Memory B cell (primary cell): ENCODE measurements at regions not wholly inside any gene's neighbourhood (a gene's known extent, or its start where the extent isn't known, plus 50 kb on each side); places are given as distances from the start of the nearest gene placed in this dataset.
"Not testable (repeated sequence)": the region's sequence is repeated elsewhere in the genome, so short reads cannot be mapped to it uniquely, and the experiment has no call there.

Experiments
- ATAC-seq: fragments of 150-1000 bp; cut with Tn5 transposase; 2 replicates; pipeline ENCODE4 v1.10.0; 2021; ENCODE audit warnings: low read depth, mild to moderate bottlenecking, moderate library complexity
- DNase-seq, 2 donors: peaks; one replicate each; pipeline ENCODE4 v3.0.0; 2022; ENCODE audit warnings: low spot score in 2 of 2
- H3K27ac Mint-ChIP-seq: one replicate; pipeline ENCODE4 v1.8.0; 2022; ENCODE audit warnings: mild to moderate bottlenecking, moderate library complexity, mixed read lengths
- H3K27me3 Mint-ChIP-seq: one replicate; pipeline ENCODE4 v1.8.0; 2022; ENCODE audit warnings: mixed read lengths
- H3K36me3 Mint-ChIP-seq: one replicate; pipeline ENCODE4 v1.8.0; 2022; ENCODE audit warnings: mild to moderate bottlenecking, mixed read lengths
- H3K4me1 Mint-ChIP-seq: one replicate; pipeline ENCODE4 v1.8.0; 2022; ENCODE audit warnings: mixed read lengths
- H3K4me3 Mint-ChIP-seq: one replicate; pipeline ENCODE4 v1.8.0; 2022; ENCODE audit warnings: mild to moderate bottlenecking, moderate library complexity, mixed read lengths
- H3K9me3 Mint-ChIP-seq: one replicate; pipeline ENCODE4 v1.8.0; 2022; ENCODE audit warnings: mixed read lengths

DNA sequence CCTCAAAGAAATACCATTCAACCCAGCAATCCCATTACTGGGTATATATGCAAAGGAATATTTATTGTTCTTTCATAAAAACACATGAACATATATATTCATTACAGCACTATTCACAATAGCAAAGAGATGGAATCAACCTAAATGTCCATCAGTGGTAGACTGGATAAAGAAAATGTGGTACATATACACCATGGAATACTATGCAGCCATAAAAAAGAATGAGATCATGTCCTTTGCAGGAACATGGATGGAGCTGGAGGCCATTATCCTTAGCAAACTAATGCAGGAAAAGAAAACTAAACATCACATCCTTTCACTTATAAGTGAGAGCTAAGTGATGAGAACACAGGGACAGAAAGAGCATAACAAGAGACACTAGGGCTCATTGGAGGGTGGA lies 142.7 kb upstream of the THY1 start:
- H3K27ac Mint-ChIP-seq, H3K36me3 Mint-ChIP-seq, H3K4me3 Mint-ChIP-seq, H3K27me3 Mint-ChIP-seq, H3K4me1 Mint-ChIP-seq, DNase-seq, ATAC-seq: not testable (repeated sequence)
- H3K9me3 Mint-ChIP-seq: peaks cover 13% of the 10 kb centered on the region

DNA sequence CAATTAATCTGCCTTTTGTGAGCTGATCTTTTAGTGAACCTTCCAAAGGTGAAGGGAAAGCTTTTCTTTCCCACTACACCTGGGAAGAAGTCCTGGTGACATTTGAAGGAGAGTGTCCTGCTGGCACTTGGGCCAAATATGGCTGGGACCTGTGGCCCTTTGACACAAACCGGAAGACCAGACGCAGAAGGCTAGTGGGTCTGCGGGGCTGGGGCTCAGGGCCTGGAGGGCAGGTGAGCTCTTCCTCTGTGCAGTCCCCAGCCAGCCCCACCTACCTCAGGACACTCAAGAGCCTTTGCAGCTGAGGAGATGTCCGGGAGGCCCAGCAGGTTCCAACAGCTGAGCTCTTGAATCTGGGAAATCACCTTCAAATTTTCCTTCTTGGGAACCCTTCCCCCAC lies 138.0 kb upstream of the THY1 start:
- DNase-seq: no peak
- no peak overlapping the region for H3K4me3 Mint-ChIP-seq

DNA sequence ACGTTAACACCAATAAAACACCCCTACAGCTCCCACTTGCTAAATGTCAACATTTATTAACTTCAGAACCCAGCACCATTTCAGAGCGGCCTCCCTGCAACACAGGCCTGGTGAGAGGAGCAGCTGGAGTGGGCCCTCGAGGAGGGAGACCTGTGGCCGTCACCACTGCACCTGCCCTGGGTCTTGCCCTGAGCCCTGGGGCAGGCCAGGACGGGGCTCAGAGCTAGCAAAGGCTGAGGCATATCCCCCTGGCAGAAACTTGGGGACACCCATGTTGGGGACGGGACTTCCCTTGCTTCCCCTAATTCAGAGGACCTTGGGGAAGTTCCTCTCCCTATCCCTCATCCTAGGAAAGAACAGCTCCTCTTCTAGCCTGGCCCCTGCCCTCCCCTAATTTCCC lies 137.3 kb upstream of the THY1 start:
- Mint-ChIP-seq H3K27me3 (peaks cover 5% of the 10 kb centered on the region), H3K27ac (no peak overlapping the region), H3K4me3 (no peak overlapping the region), H3K4me1 (no peaks in the 10 kb centered on the region), H3K36me3 (peaks cover 3% of the 10 kb centered on the region), H3K9me3 (peaks cover 17% of the 10 kb centered on the region)
- DNase-seq (no peak), ATAC-seq (no peak)

More for the DNA sequence above, 138.0 kb upstream of the THY1 start:
- H3K36me3 Mint-ChIP-seq: peaks cover 3% of the 10 kb centered on the region
- H3K9me3 Mint-ChIP-seq: peaks cover 19% of the 10 kb centered on the region
- peaks cover 7% of the 10 kb centered on the region for H3K27me3 Mint-ChIP-seq
- H3K4me1 Mint-ChIP-seq: no peaks in the 10 kb centered on the region
- H3K27ac Mint-ChIP-seq: no peak overlapping the region
- no peak for ATAC-seq

DNA sequence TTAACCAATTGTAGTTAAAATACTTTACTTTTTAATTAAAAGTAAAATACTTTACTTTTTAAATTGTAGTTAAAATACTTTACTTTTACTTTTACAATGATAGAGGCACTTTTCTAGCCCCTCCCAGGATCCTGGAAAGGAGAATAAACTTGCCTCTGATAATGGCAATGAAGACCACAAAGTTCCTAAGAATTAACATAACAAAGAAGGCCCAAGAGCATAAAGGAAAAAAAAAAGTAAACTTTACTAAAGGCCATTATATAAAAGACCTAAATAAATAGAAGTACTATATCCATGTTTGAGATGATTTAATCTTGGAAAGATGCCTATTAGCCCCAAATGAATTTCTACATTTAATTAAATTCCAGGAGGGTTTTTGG lies 129.1 kb upstream of the THY1 start:
- Mint-ChIP-seq H3K4me3 (no peak overlapping the region), H3K27ac (no peak overlapping the region), H3K36me3 (no peaks in the 10 kb centered on the region), H3K27me3 (peaks cover under 1% of the 10 kb centered on the region), H3K9me3 (peaks cover 5% of the 10 kb centered on the region), H3K4me1 (no peaks in the 10 kb centered on the region)
- no peak for ATAC-seq
- DNase-seq: no peak

DNA sequence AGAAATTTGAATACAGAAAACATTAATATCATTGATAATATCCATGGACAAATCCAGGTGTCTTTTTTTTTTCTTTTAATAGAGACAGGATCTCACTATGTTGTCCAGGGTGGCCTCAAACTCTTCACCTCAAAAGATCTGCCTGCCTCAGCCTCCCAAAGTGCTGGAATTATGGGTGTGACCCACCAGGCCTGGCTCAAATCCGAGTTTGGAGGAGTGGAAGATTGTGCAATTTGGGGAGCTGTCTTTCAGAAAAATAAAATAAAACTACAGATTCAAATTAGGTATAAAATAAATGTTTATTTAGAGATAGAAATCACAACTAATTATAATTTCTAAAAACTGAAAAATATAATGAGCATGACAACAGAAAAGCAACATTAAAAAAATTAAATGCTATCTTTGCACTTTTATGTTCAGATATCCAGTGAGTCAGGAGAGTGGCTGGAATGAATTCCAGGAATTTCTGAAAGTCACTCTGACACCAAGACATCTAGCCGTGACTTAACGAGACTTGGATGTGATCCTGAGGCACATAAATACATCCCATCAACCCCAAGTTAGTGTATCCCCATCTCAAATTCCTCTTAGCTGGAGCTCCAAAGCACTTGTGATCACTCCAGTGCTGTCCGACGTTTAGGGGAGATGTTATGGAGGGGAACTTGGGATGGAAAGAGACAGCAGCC lies 128.6 kb upstream of the THY1 start:
- Mint-ChIP-seq H3K27me3 (no peaks in the 10 kb centered on the region), H3K9me3 (peaks cover 4% of the 10 kb centered on the region), H3K27ac (no peak overlapping the region), H3K4me1 (no peaks in the 10 kb centered on the region), H3K36me3 (no peaks in the 10 kb centered on the region), H3K4me3 (no peak overlapping the region)
- no peak for ATAC-seq
- no peak for DNase-seq

DNA sequence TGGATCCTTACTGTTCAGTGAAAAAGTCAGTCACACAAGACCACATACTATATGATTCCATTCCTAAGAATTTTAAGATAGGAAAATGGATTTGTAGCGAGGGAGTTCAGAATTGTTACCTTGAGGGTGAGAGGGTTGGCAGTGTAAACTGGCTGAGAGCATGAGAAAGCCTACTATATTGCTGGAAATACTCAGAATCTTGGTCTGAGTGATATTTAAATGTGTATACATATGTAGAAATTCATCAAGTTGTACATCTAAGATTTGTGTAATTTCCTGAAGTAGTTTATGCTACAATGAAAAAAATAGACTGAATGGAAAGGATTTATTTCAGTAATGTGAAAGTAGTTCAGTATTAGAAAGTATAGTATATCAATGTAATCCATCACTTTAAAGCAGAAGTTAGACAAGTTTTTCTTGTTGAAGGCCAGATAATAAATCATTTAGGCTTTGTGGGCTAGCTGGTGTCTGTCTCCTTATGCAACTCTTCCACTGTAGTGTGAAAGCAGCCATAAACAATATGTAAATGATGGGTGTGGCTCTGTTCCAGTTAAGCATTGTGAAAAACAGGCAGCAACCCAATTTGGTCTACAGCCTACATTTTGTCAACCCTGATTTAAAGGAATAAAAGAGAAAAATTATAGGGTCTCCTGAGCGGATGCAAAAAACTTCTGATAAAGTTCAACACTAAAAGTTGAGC lies 127.2 kb upstream of the THY1 start:
- DNase-seq (no peak), ATAC-seq (no peak)
- H3K27ac Mint-ChIP-seq: no peak overlapping the region
- H3K36me3 Mint-ChIP-seq: no peaks in the 10 kb centered on the region
- no peaks in the 10 kb centered on the region for H3K4me1 Mint-ChIP-seq
- no peak overlapping the region for H3K4me3 Mint-ChIP-seq
- no peaks in the 10 kb centered on the region for H3K9me3 Mint-ChIP-seq
- H3K27me3 Mint-ChIP-seq: no peaks in the 10 kb centered on the region

DNA sequence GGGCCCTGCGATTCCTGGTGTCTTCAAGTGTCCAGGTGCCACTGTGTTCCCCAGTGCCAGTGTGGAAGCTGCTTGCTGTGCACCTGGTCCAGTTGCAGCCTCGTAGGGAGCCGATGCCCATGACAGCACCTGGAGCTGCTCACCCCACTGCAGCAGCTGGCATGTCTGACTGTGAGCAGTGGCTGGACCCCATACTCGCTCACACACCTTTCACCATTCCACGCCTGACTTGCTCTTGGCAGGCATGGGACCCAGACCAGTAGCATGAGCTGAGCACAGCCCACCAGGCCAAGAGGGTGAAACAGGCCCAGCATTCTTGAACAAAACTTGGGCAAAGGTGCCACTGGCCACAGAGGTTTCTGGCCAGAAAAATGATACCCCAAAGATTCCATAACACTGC lies 124.5 kb upstream of the THY1 start:
- H3K9me3 Mint-ChIP-seq: no peaks in the 10 kb centered on the region
- no peaks in the 10 kb centered on the region for H3K4me1 Mint-ChIP-seq
- ATAC-seq (no peak), DNase-seq (no peak)
- no peaks in the 10 kb centered on the region for H3K27me3 Mint-ChIP-seq
- no peaks in the 10 kb centered on the region for H3K36me3 Mint-ChIP-seq
- no peak overlapping the region for H3K4me3 Mint-ChIP-seq
- no peak overlapping the region for H3K27ac Mint-ChIP-seq

DNA sequence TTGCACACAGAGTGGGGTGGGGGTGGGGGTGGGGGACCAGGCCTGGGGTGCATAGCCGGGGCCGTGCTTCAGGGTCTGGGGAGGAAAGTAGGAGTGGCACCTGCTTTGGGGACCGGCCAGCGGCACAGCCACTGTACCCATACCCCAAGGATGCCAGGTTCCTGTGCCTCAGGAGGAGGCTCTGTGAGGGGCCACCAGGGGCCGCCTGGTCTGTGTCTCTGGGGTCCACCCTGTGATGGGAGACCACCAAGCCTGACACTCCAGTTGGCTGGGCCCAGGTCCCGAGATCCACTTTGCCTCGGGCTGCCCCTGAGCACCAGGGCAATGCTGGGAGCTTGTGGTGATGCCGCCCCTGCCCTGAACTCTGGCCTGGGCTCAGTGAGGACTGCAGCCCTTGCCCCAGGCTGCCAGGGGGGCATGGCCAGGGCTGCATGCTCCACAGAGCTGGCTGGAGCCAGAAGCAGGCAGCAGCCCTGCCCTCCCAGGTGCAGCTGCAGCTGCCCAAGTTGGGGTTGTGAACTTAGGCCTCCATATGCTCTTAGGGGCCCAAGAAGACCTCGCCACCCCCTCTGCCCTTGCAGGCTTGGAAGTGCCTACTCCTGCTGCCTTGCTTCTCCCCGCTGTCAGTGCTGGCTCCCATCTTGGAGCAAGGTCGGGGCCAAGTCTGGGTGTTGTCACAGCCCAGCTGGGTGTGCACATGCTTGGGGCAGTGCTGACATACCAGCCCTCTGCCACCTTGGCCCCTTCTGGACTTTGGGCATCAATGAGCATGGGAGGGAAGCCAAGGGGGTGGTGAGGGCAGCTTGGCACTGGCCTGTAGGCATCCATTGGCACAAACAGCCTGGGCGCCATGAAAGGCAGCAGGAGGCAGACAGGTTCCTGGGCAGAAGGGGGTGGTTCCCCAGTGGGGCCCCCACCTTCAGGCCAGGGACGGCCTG lies 123.3 kb upstream of the THY1 start:
- Mint-ChIP-seq H3K4me3 (no peak overlapping the region), H3K36me3 (no peaks in the 10 kb centered on the region), H3K9me3 (no peaks in the 10 kb centered on the region), H3K4me1 (no peaks in the 10 kb centered on the region), H3K27me3 (peaks cover 4% of the 10 kb centered on the region), H3K27ac (no peak overlapping the region)
- ATAC-seq (no peak), DNase-seq (no peak)

DNA sequence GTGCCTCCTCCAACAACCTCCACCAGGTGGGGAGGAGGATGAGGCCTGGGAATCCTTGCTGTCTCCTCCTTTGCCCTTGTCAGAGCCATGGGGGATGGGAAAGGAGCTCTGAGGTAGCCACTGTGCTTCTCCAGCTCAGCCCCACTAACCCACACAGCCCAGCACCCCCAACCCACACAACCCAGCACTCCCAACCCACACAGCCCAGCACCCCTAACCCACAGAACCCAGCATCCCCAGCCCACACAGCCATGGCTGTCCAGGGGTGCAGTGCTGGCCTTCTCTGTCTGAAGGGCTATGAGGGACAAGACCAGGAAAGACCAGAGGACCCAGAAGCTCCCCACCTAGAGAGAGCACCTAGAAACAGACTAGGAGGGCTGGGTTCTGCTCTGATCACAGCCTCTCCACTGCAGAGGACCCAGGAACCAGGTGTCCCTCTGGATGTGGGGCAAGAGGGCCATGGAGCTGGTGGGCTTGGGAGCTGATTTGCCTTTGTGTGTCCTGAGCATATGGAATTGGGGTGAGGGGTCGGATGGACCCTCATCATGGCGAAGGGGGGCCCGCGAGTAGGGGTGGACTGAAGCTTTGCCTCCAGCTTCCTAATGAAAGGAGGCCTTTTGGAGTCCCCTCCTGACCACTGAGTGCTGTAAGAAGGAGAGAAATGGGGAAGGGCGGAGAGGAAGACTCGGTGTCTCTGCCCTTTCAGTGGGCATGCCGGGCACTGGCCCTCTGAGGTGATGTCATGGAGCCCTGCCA lies 117.6 kb upstream of the THY1 start:
- ATAC-seq (no peak), DNase-seq (no peak)
- Mint-ChIP-seq H3K27me3 (peaks cover 9% of the 10 kb centered on the region), H3K4me1 (no peaks in the 10 kb centered on the region), H3K36me3 (no peaks in the 10 kb centered on the region), H3K27ac (no peak overlapping the region), H3K4me3 (no peak overlapping the region), H3K9me3 (no peaks in the 10 kb centered on the region)

DNA sequence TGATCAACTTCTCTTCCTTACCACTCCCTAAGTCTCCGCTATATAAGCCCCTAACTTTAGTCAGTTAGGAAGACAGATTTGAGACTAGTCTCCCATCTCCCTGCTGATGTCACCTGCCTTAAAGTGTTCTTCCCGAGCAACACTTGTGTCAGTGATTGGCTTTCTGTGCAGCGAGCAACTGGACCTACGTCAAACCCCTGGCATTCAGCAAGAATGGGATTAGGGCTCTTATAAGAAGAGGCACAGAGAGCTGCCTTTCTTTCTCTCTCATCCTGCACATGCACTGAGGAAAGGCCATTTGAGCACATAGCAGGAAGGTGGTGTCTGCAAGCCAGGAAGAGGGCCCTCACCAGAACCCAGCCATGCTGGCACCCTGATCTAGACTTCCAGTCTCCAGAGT lies 116.6 kb upstream of the THY1 start:
- ATAC-seq (no peak), DNase-seq (no peak)
- H3K27me3 Mint-ChIP-seq: peaks cover 10% of the 10 kb centered on the region
- H3K27ac Mint-ChIP-seq: no peak overlapping the region
- no peak overlapping the region for H3K4me3 Mint-ChIP-seq
- no peaks in the 10 kb centered on the region for H3K9me3 Mint-ChIP-seq
- no peaks in the 10 kb centered on the region for H3K36me3 Mint-ChIP-seq
- no peaks in the 10 kb centered on the region for H3K4me1 Mint-ChIP-seq

DNA sequence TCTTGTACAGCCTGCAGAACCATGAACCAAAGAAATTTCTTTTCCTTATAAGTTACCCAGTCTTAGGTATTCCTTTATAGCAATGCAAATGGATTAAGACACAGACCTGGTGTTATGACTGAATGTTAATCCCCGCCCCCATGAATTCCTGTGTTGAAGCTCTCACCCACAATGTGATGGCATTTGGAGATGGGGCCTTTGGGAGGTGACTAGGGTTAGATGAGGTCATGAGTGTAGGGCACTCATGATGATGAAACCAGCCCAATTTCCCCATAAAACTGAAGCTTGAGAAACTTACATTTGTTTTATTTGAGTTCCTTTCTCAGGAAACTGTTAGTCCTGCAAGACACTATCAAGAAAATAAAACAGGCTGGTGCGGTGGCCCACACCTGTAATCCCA lies 115.8 kb upstream of the THY1 start:
- Mint-ChIP-seq H3K4me3 (no peak overlapping the region), H3K27me3 (peaks cover 13% of the 10 kb centered on the region), H3K9me3 (no peaks in the 10 kb centered on the region), H3K27ac (no peak overlapping the region), H3K4me1 (peaks cover 3% of the 10 kb centered on the region), H3K36me3 (no peaks in the 10 kb centered on the region)
- ATAC-seq (no peak), DNase-seq (no peak)

DNA sequence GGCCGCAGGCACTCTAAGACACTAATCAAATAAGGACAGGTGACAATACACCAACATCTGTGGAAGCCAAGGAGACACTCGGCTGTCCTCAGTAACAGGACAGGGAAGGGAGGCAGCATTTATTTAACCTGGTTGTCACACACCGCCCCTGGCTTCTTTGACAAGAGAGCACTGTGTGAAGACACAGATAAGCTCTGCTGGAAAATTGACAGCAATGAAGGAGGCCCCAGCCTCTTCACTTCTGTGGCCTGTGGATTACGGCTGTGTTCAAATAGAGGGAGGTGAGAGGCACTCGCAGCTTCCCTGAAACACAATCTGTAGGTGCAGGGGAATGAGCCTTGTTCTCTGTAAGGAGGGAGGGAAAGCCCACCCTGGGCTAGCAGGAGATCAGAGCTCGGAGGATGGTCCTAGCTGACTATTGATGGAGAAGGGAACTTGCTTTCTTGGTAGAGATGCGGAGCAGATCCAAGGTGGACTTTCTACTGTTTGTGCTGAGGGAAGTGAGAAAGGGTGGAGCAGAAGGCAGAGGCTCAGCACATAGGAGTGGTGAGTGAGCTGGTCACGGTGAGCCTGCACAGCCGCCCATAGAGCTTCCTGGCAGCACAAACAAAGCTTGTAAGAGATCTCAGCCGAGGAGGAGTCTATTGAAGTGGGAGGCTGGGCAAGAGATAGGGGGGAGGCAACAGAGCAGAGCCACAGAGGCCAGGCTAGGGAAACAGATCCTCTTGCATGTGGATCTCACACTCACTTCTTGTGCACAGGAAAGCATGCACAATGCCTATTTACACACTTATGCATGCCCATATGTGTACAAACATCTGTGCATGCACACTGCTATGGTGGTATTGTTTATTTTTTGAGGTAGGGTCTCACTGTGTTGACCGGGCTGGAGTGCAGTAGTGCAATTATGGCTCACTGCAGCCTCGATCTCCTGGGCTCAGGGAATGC lies 114.6 kb upstream of the THY1 start:
- Mint-ChIP-seq H3K9me3 (no peaks in the 10 kb centered on the region), H3K27me3 (peaks cover 15% of the 10 kb centered on the region), H3K36me3 (no peaks in the 10 kb centered on the region), H3K4me3 (no peak overlapping the region), H3K27ac (no peak overlapping the region), H3K4me1 (peaks cover 3% of the 10 kb centered on the region)
- ATAC-seq (no peak), DNase-seq (no peak)

DNA sequence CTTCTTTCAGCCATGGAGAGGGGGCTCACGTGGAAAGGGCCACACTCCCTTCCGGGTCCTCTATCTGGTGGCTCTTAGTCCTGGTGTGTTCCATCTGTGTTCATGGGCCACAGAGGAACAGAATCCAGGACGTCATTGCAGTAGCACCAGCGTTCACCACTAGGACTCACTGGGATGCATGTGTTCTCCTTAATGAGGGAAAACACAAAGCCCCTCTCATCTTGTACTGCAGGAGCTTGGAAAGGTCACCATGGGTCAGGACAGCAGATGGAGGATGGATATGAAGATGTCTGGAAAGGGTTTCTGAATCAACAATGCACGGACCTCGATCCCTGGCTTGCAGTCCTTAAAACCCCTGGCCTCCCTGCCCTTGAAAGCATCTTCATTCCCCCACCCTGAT lies 113.8 kb upstream of the THY1 start:
- ATAC-seq (no peak), DNase-seq (no peak)
- peaks cover 3% of the 10 kb centered on the region for H3K4me1 Mint-ChIP-seq
- no peak overlapping the region for H3K27ac Mint-ChIP-seq
- H3K36me3 Mint-ChIP-seq: no peaks in the 10 kb centered on the region
- peaks cover 15% of the 10 kb centered on the region for H3K27me3 Mint-ChIP-seq
- H3K9me3 Mint-ChIP-seq: no peaks in the 10 kb centered on the region
- no peak overlapping the region for H3K4me3 Mint-ChIP-seq
